ENCODE measurements at regions not wholly inside any gene's neighbourhood (a gene's known extent, or its start where the extent isn't known, plus 50 kb on each side); places are given as distances from the start of the nearest gene placed in this dataset.

DNA sequence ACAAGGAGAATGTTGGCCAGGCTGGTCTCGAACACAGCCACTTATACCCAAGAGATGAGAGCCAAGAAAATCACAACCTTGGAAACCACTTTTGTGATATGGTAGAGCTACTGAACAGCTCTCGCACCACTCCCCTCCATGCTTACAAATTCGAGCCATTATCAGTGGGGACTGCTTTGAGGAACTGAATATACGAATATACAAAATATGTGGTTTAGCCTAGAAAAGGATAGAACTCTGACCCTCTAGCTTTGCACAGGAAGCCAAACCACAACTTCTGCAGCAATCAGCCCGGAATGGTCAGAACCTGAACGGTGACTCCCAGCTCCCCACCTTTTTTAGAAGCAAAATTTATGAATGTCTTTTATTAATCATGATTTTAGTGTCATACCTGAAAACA, 129.8 kb upstream of the TMEM132C start:
- H4K20me1 ChIP-seq (replicated peaks in 1 of 2; ENCODE audit: control insufficient read depth in 1 of 2, insufficient read depth in 2 of 2, low read length in 2 of 2), result no peaks in the 10 kb centered on the region
- H2AFZ ChIP-seq (ENCODE audit: low read length), result no peak overlapping the region
- no peak overlapping the region for H4K91ac ChIP-seq (replicated peaks; ENCODE audit: insufficient read length, low read length)
- no peak overlapping the region for H3K23ac ChIP-seq (ENCODE audit: insufficient read length)
- no peak overlapping the region for H2BK5ac ChIP-seq (ENCODE audit: low read depth, low read length)
- no peak overlapping the region for H4K8ac ChIP-seq (ENCODE audit: extremely low read depth, insufficient read depth, low read length)
- ChIA-PET POLR2A (ENCODE audit: partially characterized antibody) (no interaction called here), CTCF (ENCODE audit: partially characterized antibody) (interaction anchor here (1.2 kb wide), 1 partner anchor 173 kb away, joined by 3 read pairs; no protein-coding TSS in a partner anchor)
- H3K4ac ChIP-seq (replicated peaks; ENCODE audit: insufficient read length, low read depth, low read length), result no peak overlapping the region
- H3K56ac ChIP-seq (replicated peaks; ENCODE audit: insufficient read length, low read depth, low read length), result no peak overlapping the region
- no peaks in the 10 kb centered on the region for H3K9me3 ChIP-seq (ENCODE audit: insufficient read depth in 2 of 2, low read depth in 1 of 2, low read length in 1 of 2)
- no peaks in the 10 kb centered on the region for H3K4me1 ChIP-seq (replicated peaks in 1 of 4; ENCODE audit: control insufficient read depth in 3 of 4, insufficient read depth in 4 of 4, low read length in 3 of 4)
- no peak overlapping the region for H3K27ac ChIP-seq (ENCODE audit: low read depth, low read length)
- no peak overlapping the region for H3K4me2 ChIP-seq (ENCODE audit: insufficient read depth in 1 of 2, low read depth in 2 of 2, low read length in 2 of 2)
- H2BK120ac ChIP-seq (replicated peaks; ENCODE audit: low read depth, low read length), result no peak overlapping the region
- H3K36me3 ChIP-seq (ENCODE audit: control insufficient read depth in 2 of 4, insufficient read depth in 4 of 4, low read length in 3 of 4), result no peaks in the 10 kb centered on the region
- H3K4me3 ChIP-seq (ENCODE audit: extremely low read depth in 1 of 4, insufficient read depth in 2 of 4, low read depth in 3 of 4, low read length in 4 of 4), result no peak overlapping the region
- H2BK12ac ChIP-seq (ENCODE audit: low read depth, low read length), result no peak overlapping the region
- no peak overlapping the region for H2AK5ac ChIP-seq (ENCODE audit: low read depth, low read length)
- no peak overlapping the region for H4K5ac ChIP-seq (ENCODE audit: insufficient read length, low read depth, low read length)
- no peak overlapping the region for H3K9ac ChIP-seq (replicated peaks in 1 of 4; ENCODE audit: extremely low read depth in 1 of 4, low read depth in 3 of 4, low read length in 3 of 4)
- no peak for DNase-seq (ENCODE audit: low read depth in 1 of 2, low spot score in 2 of 2)
- no peaks in the 10 kb centered on the region for H3K23me2 ChIP-seq (ENCODE audit: low read depth, low read length)
- 88% methylated on average over 6 of the region's 6 CpGs; no CpG with 5 or more reads in 1 of the 2 experiments for WGBS, 2 experiments (ENCODE audit: extremely low coverage in 1 of 2, insufficient coverage in 1 of 2, insufficient read length in 1 of 2, insufficient replicate concordance in 2 of 2, low coverage in 1 of 2, low lambda C conversion rate in 2 of 2, missing lambda C conversion rate in 1 of 2)
- H3K14ac ChIP-seq (ENCODE audit: insufficient read length), result no peak overlapping the region
- no peak overlapping the region for H2BK15ac ChIP-seq (ENCODE audit: low read length)
- H3K18ac ChIP-seq (ENCODE audit: extremely low read depth, low read length), result no peak overlapping the region
- H2BK20ac ChIP-seq (ENCODE audit: low read length), result no peak overlapping the region
- no peak for FAIRE-seq
- H3K79me2 ChIP-seq (ENCODE audit: control insufficient read depth in 1 of 2, insufficient read depth in 2 of 2, low read length in 2 of 2), result no peaks in the 10 kb centered on the region
- H3K79me1 ChIP-seq (ENCODE audit: low read depth, low read length), result no peaks in the 10 kb centered on the region
- no peaks in the 10 kb centered on the region for H3K27me3 ChIP-seq (replicated peaks in 1 of 4; ENCODE audit: control insufficient read depth in 3 of 4, extremely low read depth in 1 of 4, insufficient read depth in 3 of 4, low read length in 3 of 4)
- TF ChIP-seq SP2 (IDR thresholded peaks at IDR 0.05; ENCODE audit: low read length), result no peak
- no peak for TF ChIP-seq RFX5 (IDR thresholded peaks at IDR 0.05; ENCODE audit: borderline replicate concordance, low read depth, low read length)
- TF ChIP-seq SIN3A (conservative IDR thresholded peaks at IDR 0.05 in 1 of 2, IDR thresholded peaks at IDR 0.05 in 1 of 2; ENCODE audit: low read depth in 1 of 2, low read length in 2 of 2), result no peak
- no peak for TF ChIP-seq EZH2 (IDR thresholded peaks at IDR 0.05; ENCODE audit: low read depth, low read length, severe bottlenecking)
- TF ChIP-seq PHF8 (conservative IDR thresholded peaks at IDR 0.05; ENCODE audit: low read depth, low read length), result no peak
- no peak for TF ChIP-seq SIX5 (IDR thresholded peaks at IDR 0.05; ENCODE audit: low read depth, low read length)
- no peak for TF ChIP-seq TAF7 (optimal IDR thresholded peaks at IDR 0.05; ENCODE audit: borderline replicate concordance, low read depth, low read length)
- no peak for TF ChIP-seq SAP30 (IDR thresholded peaks at IDR 0.05; ENCODE audit: insufficient read depth, insufficient replicate concordance, low read length)
- TF ChIP-seq TBP (IDR thresholded peaks at IDR 0.05; ENCODE audit: low read depth, low read length), result no peak
- TF ChIP-seq CHD1 (IDR thresholded peaks at IDR 0.05; ENCODE audit: low read depth, low read length), result no peak
- TF ChIP-seq CBX8 (IDR thresholded peaks at IDR 0.05; ENCODE audit: borderline replicate concordance, low read depth, low read length), result no peak
- TF ChIP-seq POU5F1 (IDR thresholded peaks at IDR 0.05; ENCODE audit: low read depth, low read length), result no peak
- TF ChIP-seq JUN (IDR thresholded peaks at IDR 0.05; ENCODE audit: low read depth, low read length), result no peak
- TF ChIP-seq CBX5 (IDR thresholded peaks at IDR 0.05; ENCODE audit: low read depth, low read length), result no peak
- TF ChIP-seq YY1 (IDR thresholded peaks at IDR 0.05; ENCODE audit: low read depth, low read length), result no peak
